Right lobe of liver (tissue), 6 donors: ENCODE measurements at regions not wholly inside any gene's neighbourhood (a gene's known extent, or its start where the extent isn't known, plus 50 kb on each side); places are given as distances from the start of the nearest gene placed in this dataset.
"Not testable (repeated sequence)": the region's sequence is repeated elsewhere in the genome, so short reads cannot be mapped to it uniquely, and the experiment has no call there.

ENCODE experiments used
- ATAC-seq, 4 donors: fragments of 200-7000 bp; cut with Tn5 transposase; one replicate each; pipeline ENCODE4 v1.9.1; 2020; ENCODE audit warnings: mild to moderate bottlenecking in 4 of 4, moderate library complexity in 4 of 4
- DNase-seq, 3 donors: peaks; one replicate each; pipeline ENCODE4 v3.0.0-alpha.2; 2020
- H3K27ac ChIP-seq, 3 donors: fragments of 200-600 bp; one replicate each; pipeline ENCODE4 v1.8.0; 2022
- H3K27me3 ChIP-seq, 2 donors: fragments of 200-600 bp; one replicate each; pipeline ENCODE4 v1.8.0; 2022
- H3K36me3 ChIP-seq, 4 donors: fragments of 200-600 bp; sonication (generic) in 1 of 4; one replicate each; pipeline versions ENCODE4 v1.5.1 to v1.8.0; 2017 to 2022; ENCODE audit warnings: control low read depth in 1 of 4
- H3K4me1 ChIP-seq, 4 donors: fragments of 200-600 bp; sonication (generic) in 1 of 4; one replicate each; pipeline versions ENCODE4 v1.5.1 to v1.8.0; 2017 to 2022; ENCODE audit warnings: control low read depth in 1 of 4
- H3K4me3 ChIP-seq, 3 donors: fragments of 200-600 bp; one replicate each; pipeline ENCODE4 v1.8.0; 2022
- H3K9me3 ChIP-seq, 4 donors: fragments of 200-600 bp; sonication (generic) in 1 of 4; one replicate each; pipeline versions ENCODE4 v1.5.1 to v1.8.0; 2017 to 2022; ENCODE audit warnings: control low read depth in 1 of 4
- CTCF ChIP-seq, 4 donors: fragments of 200-600 bp in 3 of 4; fragments of 450-650 bp in 1 of 4; IDR thresholded peaks; one replicate each; pipeline versions ENCODE4 v1.5.1 to v1.8.0; 2016 to 2022; ENCODE audit warnings: antibody characterized with exemption in 4 of 4, mild to moderate bottlenecking in 2 of 4
- POLR2A ChIP-seq: fragments of 450-650 bp; IDR thresholded peaks from one replicate; pipeline ENCODE4 v1.6.1; 2017; ENCODE audit warnings: antibody characterized with exemption, mild to moderate bottlenecking
- WGBS: methylation state at CpG from one replicate; pipeline ENCODE4 v1.1.6; 2018; ENCODE audit warnings: low coverage, low lambda C conversion rate; ENCODE audit not compliant: insufficient coverage; ENCODE audit errors: missing lambda C conversion rate; 5-methylcytosine and 5-hydroxymethylcytosine counted together
- intact Hi-C, 2 donors: fragments of 100-400 bp; cut with DNase I; formaldehyde crosslinking; loops; one replicate each; pipeline versions ENCODE4 v1.11.2 to v1.14.1; 2022
- donor health status: DM: no; HTN: yes; CAD: no.
- donor health status: DM: no; HTN: no; CAD: no.
- donor health status: DM: no; HTN: no; CAD: no.
- donor health status: DM: no; HTN: yes; CAD: no.
- donor health status: DM: no; HTN: yes; CAD: no.

- H3K9me3 ChIP-seq, ATAC-seq, H3K27me3 ChIP-seq, DNase-seq, H3K27ac ChIP-seq, H3K36me3 ChIP-seq, H3K4me3 ChIP-seq, H3K4me1 ChIP-seq, intact Hi-C loops: not testable (repeated sequence)
- WGBS = 89% methylated on average over 1 of the region's 1 CpG
Observed at GRCh38 chr6:82100763-82101162, 146.8 kb downstream of the IBTK start.

- intact Hi-C loops = no loop called here
- Histone ChIP-seq H3K36me3 (no peaks in the 10 kb centered on the region), H3K27me3 (no peaks in the 10 kb centered on the region), H3K9me3 (no peaks in the 10 kb centered on the region), H3K27ac (no peak overlapping the region), H3K4me1 (no peaks in the 10 kb centered on the region), H3K4me3 (no peak overlapping the region)
- no peak for DNase-seq
- no peak for ATAC-seq
- no peak for TF ChIP-seq CTCF (IDR thresholded peaks at IDR 0.05)
- no peak for TF ChIP-seq POLR2A
- WGBS = 72% methylated on average over 2 of the region's 2 CpGs
Observed at GRCh38 chr6:82097676-82098075, 149.9 kb downstream of the IBTK start.

GRCh38 chr6:82095091-82095490 lies 152.5 kb downstream of the IBTK start:
- H3K4me1 ChIP-seq = no peaks in the 10 kb centered on the region
- H3K36me3 ChIP-seq = no peaks in the 10 kb centered on the region
- no peaks in the 10 kb centered on the region for H3K27me3 ChIP-seq
- H3K4me3 ChIP-seq = no peak overlapping the region
- ATAC-seq (peak in 2 of 4 donors; percentile 13 to 36), DNase-seq (no peak)
- no peaks in the 10 kb centered on the region for H3K9me3 ChIP-seq
- 57% methylated on average over 5 of the region's 5 CpGs for WGBS
- TF ChIP-seq POLR2A (no peak), CTCF (IDR thresholded peaks at IDR 0.05) (no peak)
- intact Hi-C loops = no loop called here
- no peak overlapping the region for H3K27ac ChIP-seq

GRCh38 chr6:82094166-82094806 lies 153.3 kb downstream of the IBTK start:
- TF ChIP-seq CTCF (IDR thresholded peaks at IDR 0.05) = no peak
- TF ChIP-seq POLR2A = no peak
- no peak for DNase-seq
- Histone ChIP-seq H3K27me3 (no peaks in the 10 kb centered on the region), H3K9me3 (no peaks in the 10 kb centered on the region), H3K4me1 (no peaks in the 10 kb centered on the region), H3K36me3 (no peaks in the 10 kb centered on the region), H3K4me3 (no peak overlapping the region), H3K27ac (peak overlapping the region in 1 of 3 donors; percentile 12)
- peak; percentile 73 to 98 (median 88) for ATAC-seq
- 30% methylated on average over 4 of the region's 4 CpGs for WGBS
- intact Hi-C loops = no loop called here

GRCh38 chr6:82088978-82089771 lies 158.4 kb downstream of the IBTK start:
- no peak overlapping the region for H3K4me3 ChIP-seq
- DNase-seq (no peak), ATAC-seq (no peak)
- TF ChIP-seq CTCF (IDR thresholded peaks at IDR 0.05) = no peak
- no peak for TF ChIP-seq POLR2A
- WGBS = 85% methylated on average over 2 of the region's 4 CpGs
- H3K9me3 ChIP-seq = no peaks in the 10 kb centered on the region
- H3K27me3 ChIP-seq = no peaks in the 10 kb centered on the region
- no peak overlapping the region for H3K27ac ChIP-seq
- intact Hi-C loops = no loop called here
- no peaks in the 10 kb centered on the region for H3K4me1 ChIP-seq
- H3K36me3 ChIP-seq = no peaks in the 10 kb centered on the region
